Spinal cord (tissue), 9 donors: ENCODE measurements at regions not wholly inside any gene's neighbourhood (a gene's known extent, or its start where the extent isn't known, plus 50 kb on each side); places are given as distances from the start of the nearest gene placed in this dataset.

Source experiments
- DNase-seq, 6 donors: peaks; one replicate each; pipeline versions ENCODE4 v3.0.0 to v3.0.0-alpha.2; 2013 to 2015; ENCODE audit warnings: low spot score in 6 of 6, low read depth in 4 of 6
- H3K27ac ChIP-seq: one replicate; pipeline ENCODE4 v1.5.1; 2013; ENCODE audit warnings: low read depth, low read length, control low read depth
- H3K27me3 ChIP-seq: one replicate; pipeline ENCODE4 v1.6.1; 2013; ENCODE audit warnings: low read length; ENCODE audit not compliant: control insufficient read depth, insufficient read depth
- H3K36me3 ChIP-seq: one replicate; pipeline ENCODE4 v1.6.1; 2013; ENCODE audit warnings: low read length; ENCODE audit not compliant: control insufficient read depth, insufficient read depth
- H3K4me1 ChIP-seq: one replicate; pipeline ENCODE4 v1.6.1; 2013; ENCODE audit warnings: low read length; ENCODE audit not compliant: control insufficient read depth, insufficient read depth
- H3K4me3 ChIP-seq: one replicate; pipeline ENCODE4 v1.5.1; 2013; ENCODE audit warnings: low read depth, low read length, control low read depth
- H3K9me3 ChIP-seq: one replicate; pipeline ENCODE4 v1.6.1; 2013; ENCODE audit warnings: low read length; ENCODE audit not compliant: control insufficient read depth, insufficient read depth
- WGBS: methylation state at CpG from one replicate; pipeline ENCODE4 v1.1.5; 2013; ENCODE audit warnings: missing lambda C conversion rate; ENCODE audit not compliant: insufficient coverage; 5-methylcytosine and 5-hydroxymethylcytosine counted together
- donor health status: healthy.

GRCh38 chr5:23007762-23008161 is 154.6 kb upstream of the CDH12 start:
- Histone ChIP-seq H3K36me3 (no peaks in the 10 kb centered on the region), H3K27me3 (no peaks in the 10 kb centered on the region), H3K27ac (no peak overlapping the region), H3K4me1 (no peaks in the 10 kb centered on the region), H3K4me3 (no peak overlapping the region), H3K9me3 (no peaks in the 10 kb centered on the region)
- DNase-seq, result no peak
- WGBS, result no CpG with 5 or more reads among the region's 1 CpG

GRCh38 chr5:23007236-23007635 is 154.1 kb upstream of the CDH12 start:
- Histone ChIP-seq H3K36me3 (no peaks in the 10 kb centered on the region), H3K4me3 (no peak overlapping the region), H3K4me1 (no peaks in the 10 kb centered on the region), H3K27ac (no peak overlapping the region), H3K9me3 (no peaks in the 10 kb centered on the region), H3K27me3 (no peaks in the 10 kb centered on the region)
- DNase-seq, result peak in 1 of 6 donors; percentile 89
- no CpG with 5 or more reads among the region's 1 CpG for WGBS

GRCh38 chr5:23001120-23001519 is 148.0 kb upstream of the CDH12 start:
- no peak overlapping the region for H3K27ac ChIP-seq
- WGBS, result no CpG with 5 or more reads among the region's 3 CpGs
- DNase-seq, result peak in 1 of 6 donors; percentile 31
- H3K9me3 ChIP-seq, result no peaks in the 10 kb centered on the region
- H3K4me1 ChIP-seq, result no peaks in the 10 kb centered on the region
- H3K36me3 ChIP-seq, result no peaks in the 10 kb centered on the region
- no peaks in the 10 kb centered on the region for H3K27me3 ChIP-seq
- no peak overlapping the region for H3K4me3 ChIP-seq

GRCh38 chr5:22998774-22999173 is 145.6 kb upstream of the CDH12 start:
- no peaks in the 10 kb centered on the region for H3K4me1 ChIP-seq
- H3K4me3 ChIP-seq, result no peak overlapping the region
- peak in 1 of 6 donors; percentile 77 for DNase-seq
- no CpG with 5 or more reads among the region's 1 CpG for whole genome bisulfite sequencing
- H3K27me3 ChIP-seq, result no peaks in the 10 kb centered on the region
- no peaks in the 10 kb centered on the region for H3K36me3 ChIP-seq
- no peaks in the 10 kb centered on the region for H3K9me3 ChIP-seq
- H3K27ac ChIP-seq, result no peak overlapping the region

GRCh38 chr5:22998362-22998761 is 145.2 kb upstream of the CDH12 start:
- Histone ChIP-seq H3K27me3 (no peaks in the 10 kb centered on the region), H3K4me1 (no peaks in the 10 kb centered on the region), H3K27ac (no peak overlapping the region), H3K9me3 (no peaks in the 10 kb centered on the region), H3K4me3 (no peak overlapping the region), H3K36me3 (no peaks in the 10 kb centered on the region)
- DNase-seq, result no peak

- H3K4me3 ChIP-seq, result no peak overlapping the region
- WGBS, result 60% methylated on average over 1 of the region's 6 CpGs
- H3K36me3 ChIP-seq, result no peaks in the 10 kb centered on the region
- H3K27ac ChIP-seq, result no peak overlapping the region
- H3K4me1 ChIP-seq, result no peaks in the 10 kb centered on the region
- DNase-seq, result no peak
- no peaks in the 10 kb centered on the region for H3K9me3 ChIP-seq
- H3K27me3 ChIP-seq, result no peaks in the 10 kb centered on the region
Measured at GRCh38 chr5:22988937-22989336, 135.8 kb upstream of the CDH12 start.

GRCh38 chr5:22986281-22986680 is 133.1 kb upstream of the CDH12 start:
- DNase-seq, result peak in 1 of 6 donors; percentile 31
- Histone ChIP-seq H3K27ac (no peak overlapping the region), H3K4me1 (no peaks in the 10 kb centered on the region), H3K4me3 (no peak overlapping the region), H3K27me3 (no peaks in the 10 kb centered on the region), H3K9me3 (no peaks in the 10 kb centered on the region), H3K36me3 (no peaks in the 10 kb centered on the region)

- no peak overlapping the region for H3K27ac ChIP-seq
- H3K36me3 ChIP-seq, result no peaks in the 10 kb centered on the region
- WGBS, result no CpG with 5 or more reads among the region's 1 CpG
- H3K27me3 ChIP-seq, result no peaks in the 10 kb centered on the region
- H3K4me1 ChIP-seq, result no peaks in the 10 kb centered on the region
- no peaks in the 10 kb centered on the region for H3K9me3 ChIP-seq
- DNase-seq, result peak in 1 of 6 donors; percentile 71
- H3K4me3 ChIP-seq, result no peak overlapping the region
Measured at GRCh38 chr5:22985446-22985845, 132.3 kb upstream of the CDH12 start.

- Histone ChIP-seq H3K4me3 (no peak overlapping the region), H3K36me3 (no peaks in the 10 kb centered on the region), H3K27me3 (no peaks in the 10 kb centered on the region), H3K4me1 (no peaks in the 10 kb centered on the region), H3K9me3 (peaks cover 3% of the 10 kb centered on the region), H3K27ac (no peak overlapping the region)
- DNase-seq, result no peak
- 83% methylated on average over 8 of the region's 8 CpGs for WGBS
Measured at GRCh38 chr5:22970956-22971618, 117.9 kb upstream of the CDH12 start.

GRCh38 chr5:22970491-22970890 is 117.3 kb upstream of the CDH12 start:
- Histone ChIP-seq H3K27me3 (no peaks in the 10 kb centered on the region), H3K4me3 (no peak overlapping the region), H3K9me3 (peaks cover 3% of the 10 kb centered on the region), H3K36me3 (no peaks in the 10 kb centered on the region), H3K27ac (no peak overlapping the region), H3K4me1 (no peaks in the 10 kb centered on the region)
- WGBS, result 76% methylated on average over 3 of the region's 5 CpGs
- no peak for DNase-seq
